ENCODE measurements at regions not wholly inside any gene's neighbourhood (a gene's known extent, or its start where the extent isn't known, plus 50 kb on each side); places are given as distances from the start of the nearest gene placed in this dataset.

DNA sequence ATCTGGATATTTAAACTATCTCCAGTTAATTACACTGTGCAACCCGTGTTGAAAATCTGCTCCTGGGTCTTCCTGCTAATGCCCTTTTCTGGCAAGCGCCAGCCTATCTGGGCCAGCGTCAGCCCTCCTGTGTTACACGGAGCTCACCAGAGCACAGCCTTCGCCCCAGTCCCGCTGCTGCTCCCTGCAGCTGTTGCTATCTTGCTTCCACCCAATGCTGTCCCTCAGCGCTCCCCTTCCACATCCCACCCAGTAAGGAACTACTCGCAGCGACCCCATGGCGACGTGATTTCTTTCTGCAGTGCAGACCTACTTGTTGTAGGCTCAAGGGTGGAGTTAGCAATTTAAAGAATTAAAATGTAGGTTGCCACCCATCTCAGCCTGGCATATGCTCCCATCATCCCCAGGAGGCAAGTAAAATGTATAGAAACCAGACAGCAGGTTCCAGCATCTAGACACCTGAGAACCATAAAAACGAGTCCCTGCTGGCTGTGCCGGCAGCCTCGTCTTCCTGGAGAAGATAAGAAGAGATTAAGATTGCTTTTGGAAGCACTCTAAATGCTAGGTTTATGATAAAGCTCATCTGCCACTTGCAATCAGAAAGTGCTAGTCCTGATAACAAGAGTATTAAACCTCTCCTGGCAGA lies 254.3 kb upstream of the FOXQ1 start:
- H3K4me3 ChIP-seq (ENCODE audit: low read length), result no peak overlapping the region
- H3K9me3 ChIP-seq (ENCODE audit: insufficient read depth, low read depth, low read length), result no peaks in the 10 kb centered on the region
- H3K4me1 ChIP-seq (ENCODE audit: insufficient read depth, low read length), result no peaks in the 10 kb centered on the region
- H3K27ac ChIP-seq (ENCODE audit: low read length), result no peak overlapping the region
- no peak overlapping the region for H3K9ac ChIP-seq (ENCODE audit: low read depth, low read length)
- H3K27me3 ChIP-seq (ENCODE audit: insufficient read depth, low read length), result no peaks in the 10 kb centered on the region
- H3K36me3 ChIP-seq (ENCODE audit: insufficient read depth, low read depth, low read length), result no peaks in the 10 kb centered on the region

DNA sequence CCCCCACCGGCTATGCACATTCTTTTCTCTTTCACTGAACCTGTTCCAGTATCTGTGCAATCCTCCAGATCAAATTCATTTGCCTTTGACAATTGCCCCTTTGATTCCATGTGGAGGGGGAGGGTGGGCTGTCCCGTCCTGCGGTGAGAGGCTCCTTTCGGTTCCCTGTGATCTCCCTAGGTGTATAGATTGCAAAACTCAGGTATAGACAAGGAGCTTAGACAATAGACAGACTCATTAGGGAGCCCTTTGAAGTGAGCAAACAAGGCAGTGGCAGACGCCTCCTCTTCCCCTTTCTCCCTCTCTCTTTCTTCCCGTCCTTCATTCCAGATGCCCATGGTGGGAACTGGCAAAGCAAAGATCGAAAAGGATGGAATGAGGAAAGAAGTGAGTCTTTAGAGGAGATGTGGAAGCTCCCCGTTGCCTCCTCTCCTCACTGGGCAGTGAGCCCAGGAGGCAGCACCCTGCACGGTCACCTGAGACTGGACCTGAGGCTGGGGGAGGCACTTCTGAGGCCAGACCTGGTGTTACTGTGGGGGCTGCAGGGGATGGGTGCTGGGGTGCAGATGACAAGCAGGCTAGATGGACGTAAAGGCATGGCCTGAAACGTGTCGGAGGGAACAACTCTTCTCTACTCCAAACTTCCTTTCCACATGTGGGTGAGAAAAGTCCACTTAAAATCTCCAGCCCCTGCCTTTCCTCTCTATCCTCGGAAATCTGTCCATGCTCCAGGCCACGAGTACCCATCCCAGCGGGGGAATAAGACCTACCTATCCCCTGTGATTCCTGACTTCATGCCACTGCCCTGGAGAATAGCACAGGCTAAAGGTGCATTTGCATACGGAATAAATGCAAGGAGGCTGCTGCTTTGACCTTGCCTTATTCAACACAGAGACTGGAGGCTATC lies 256.6 kb upstream of the FOXQ1 start:
- no peaks in the 10 kb centered on the region for H3K4me1 ChIP-seq (ENCODE audit: insufficient read depth, low read length)
- no peaks in the 10 kb centered on the region; the same call in 1 of the 2 replicates for H3K9me3 ChIP-seq (ENCODE audit: insufficient read depth, low read depth, low read length)
- H3K4me3 ChIP-seq (ENCODE audit: low read length), result no peak overlapping the region
- H3K9ac ChIP-seq (ENCODE audit: low read depth, low read length), result no peak overlapping the region
- no peaks in the 10 kb centered on the region for H3K36me3 ChIP-seq (ENCODE audit: insufficient read depth, low read depth, low read length)
- H3K27me3 ChIP-seq (ENCODE audit: insufficient read depth, low read length), result no peaks in the 10 kb centered on the region
- no peak overlapping the region for H3K27ac ChIP-seq (ENCODE audit: low read length)

DNA sequence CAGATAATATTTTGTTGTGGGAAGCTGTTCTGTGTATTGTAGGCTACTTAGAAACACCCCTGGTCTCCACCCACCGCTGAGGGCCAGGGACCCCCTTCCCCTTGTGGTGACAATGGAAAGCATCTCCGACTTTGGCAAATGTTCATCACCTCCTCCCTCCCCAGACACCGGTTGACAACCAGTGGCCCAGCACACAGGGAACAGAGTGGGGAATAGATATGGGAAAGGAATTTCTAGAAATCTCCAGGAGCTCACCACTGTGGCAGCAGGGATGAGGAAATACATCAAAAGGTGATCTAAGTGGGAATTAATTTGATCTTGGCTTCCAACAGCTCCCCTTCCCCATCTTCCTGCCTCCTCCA lies 257.3 kb upstream of the FOXQ1 start:
- Histone ChIP-seq H3K9ac (ENCODE audit: low read depth, low read length) (no peak overlapping the region), H3K27me3 (ENCODE audit: insufficient read depth, low read length) (no peaks in the 10 kb centered on the region)

DNA sequence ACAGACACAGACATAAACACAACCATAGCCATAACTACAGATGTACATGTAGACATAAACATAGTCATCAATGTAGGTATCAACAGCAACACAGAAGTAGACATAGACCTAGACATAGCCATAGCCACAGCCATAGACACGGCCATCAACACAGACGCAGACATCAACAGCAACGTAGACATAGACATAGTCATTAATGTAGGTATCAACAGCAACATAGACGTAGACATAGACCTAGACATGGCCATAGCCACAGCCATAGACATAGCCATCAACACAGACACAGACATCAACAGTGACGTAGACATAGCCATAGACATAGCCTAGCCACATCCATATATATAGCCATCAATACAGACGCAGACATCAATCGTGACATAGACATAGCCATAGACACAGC lies 258.3 kb upstream of the FOXQ1 start:
- no peak overlapping the region for H3K9ac ChIP-seq (ENCODE audit: low read depth, low read length)
- no peak overlapping the region for H3K27ac ChIP-seq (ENCODE audit: low read length)
- no peaks in the 10 kb centered on the region; the same call in 1 of the 2 replicates for H3K9me3 ChIP-seq (ENCODE audit: insufficient read depth, low read depth, low read length)
- no peak overlapping the region for H3K4me3 ChIP-seq (ENCODE audit: low read length)
- H3K27me3 ChIP-seq (ENCODE audit: insufficient read depth, low read length), result no peaks in the 10 kb centered on the region
- H3K36me3 ChIP-seq (ENCODE audit: insufficient read depth, low read depth, low read length), result no peaks in the 10 kb centered on the region
- H3K4me1 ChIP-seq (ENCODE audit: insufficient read depth, low read length), result no peaks in the 10 kb centered on the region

More for the DNA sequence above, 257.3 kb upstream of the FOXQ1 start:
- no peak overlapping the region for H3K27ac ChIP-seq (ENCODE audit: low read length)
- no peaks in the 10 kb centered on the region; the same call in 1 of the 2 replicates for H3K9me3 ChIP-seq (ENCODE audit: insufficient read depth, low read depth, low read length)
- no peak overlapping the region for H3K4me3 ChIP-seq (ENCODE audit: low read length)
- H3K36me3 ChIP-seq (ENCODE audit: insufficient read depth, low read depth, low read length), result no peaks in the 10 kb centered on the region
- H3K4me1 ChIP-seq (ENCODE audit: insufficient read depth, low read length), result no peaks in the 10 kb centered on the region

DNA sequence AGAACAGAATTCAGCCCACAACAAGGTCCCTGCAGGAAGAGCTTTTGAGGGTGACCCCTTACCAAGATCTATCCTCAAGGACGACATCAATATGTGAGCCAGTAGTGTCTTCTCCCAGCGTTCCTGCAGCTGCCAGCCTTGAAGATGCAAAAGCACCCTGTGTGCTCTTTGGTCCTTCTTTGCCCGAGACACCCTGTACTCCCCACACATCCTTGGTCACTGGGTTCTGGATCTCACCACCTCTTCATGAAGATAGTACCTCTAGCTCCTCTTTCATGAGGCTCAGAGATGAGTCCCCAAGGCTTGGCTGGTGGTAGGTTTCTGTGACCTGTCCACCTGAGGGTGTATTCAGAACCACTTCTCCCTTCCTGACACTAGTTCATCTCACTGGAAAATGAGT lies 259.6 kb upstream of the FOXQ1 start:
- H3K27me3 ChIP-seq (ENCODE audit: insufficient read depth, low read length), result no peaks in the 10 kb centered on the region
- no peaks in the 10 kb centered on the region for H3K4me1 ChIP-seq (ENCODE audit: insufficient read depth, low read length)
- H3K9me3 ChIP-seq (ENCODE audit: insufficient read depth, low read depth, low read length), result no peaks in the 10 kb centered on the region; the same call in 1 of the 2 replicates
- H3K4me3 ChIP-seq (ENCODE audit: low read length), result no peak overlapping the region
- no peak overlapping the region for H3K27ac ChIP-seq (ENCODE audit: low read length)
- no peaks in the 10 kb centered on the region for H3K36me3 ChIP-seq (ENCODE audit: insufficient read depth, low read depth, low read length)
- no peak overlapping the region for H3K9ac ChIP-seq (ENCODE audit: low read depth, low read length)

DNA sequence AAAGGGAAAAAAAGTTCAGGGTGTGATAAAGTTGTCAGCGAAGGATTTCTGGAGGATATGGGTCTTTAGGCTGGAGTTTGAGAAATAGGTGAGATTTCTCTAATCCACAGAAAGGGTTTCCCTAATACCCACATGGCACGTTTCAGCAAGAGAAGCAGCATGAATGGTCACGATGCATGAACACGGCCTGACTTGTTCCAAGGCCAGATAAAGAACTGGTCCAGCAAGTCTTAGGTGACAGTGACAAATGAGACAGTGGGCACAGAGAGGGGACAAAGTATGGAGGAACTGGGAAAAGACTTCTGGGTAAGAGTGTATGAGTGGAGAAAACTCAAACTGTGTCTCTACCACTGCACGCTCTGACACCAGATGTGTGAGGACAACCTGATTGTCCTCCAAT lies 262.0 kb upstream of the FOXQ1 start:
- H3K9me3 ChIP-seq (ENCODE audit: insufficient read depth, low read depth, low read length), result no peaks in the 10 kb centered on the region; the same call in 1 of the 2 replicates
- no peaks in the 10 kb centered on the region for H3K4me1 ChIP-seq (ENCODE audit: insufficient read depth, low read length)
- no peak overlapping the region for H3K27ac ChIP-seq (ENCODE audit: low read length)
- H3K27me3 ChIP-seq (ENCODE audit: insufficient read depth, low read length), result no peaks in the 10 kb centered on the region
- no peaks in the 10 kb centered on the region for H3K36me3 ChIP-seq (ENCODE audit: insufficient read depth, low read depth, low read length)
- no peak overlapping the region for H3K9ac ChIP-seq (ENCODE audit: low read depth, low read length)
- no peak overlapping the region for H3K4me3 ChIP-seq (ENCODE audit: low read length)

DNA sequence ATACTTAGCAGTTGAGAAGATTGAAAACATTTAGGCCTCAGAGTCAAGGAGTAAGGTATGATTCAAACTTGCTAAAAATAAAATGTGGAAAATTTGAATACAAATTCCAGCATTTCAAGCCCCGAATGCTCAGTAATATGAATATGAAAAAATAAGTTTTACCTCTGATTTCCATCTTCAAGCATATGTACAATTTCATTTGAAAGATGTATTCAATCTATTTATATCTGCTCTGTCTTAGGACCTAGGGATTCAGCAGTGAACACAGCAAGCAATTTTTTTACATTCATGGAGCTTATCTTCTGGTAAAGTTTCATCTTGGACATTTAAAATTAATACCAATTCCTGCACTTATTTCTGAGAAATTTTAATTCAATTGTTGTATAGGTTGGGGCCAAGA lies 262.7 kb upstream of the FOXQ1 start:
- Histone ChIP-seq H3K9ac (ENCODE audit: low read depth, low read length) (no peak overlapping the region), H3K36me3 (ENCODE audit: insufficient read depth, low read depth, low read length) (no peaks in the 10 kb centered on the region), H3K4me1 (ENCODE audit: insufficient read depth, low read length) (no peaks in the 10 kb centered on the region)

DNA sequence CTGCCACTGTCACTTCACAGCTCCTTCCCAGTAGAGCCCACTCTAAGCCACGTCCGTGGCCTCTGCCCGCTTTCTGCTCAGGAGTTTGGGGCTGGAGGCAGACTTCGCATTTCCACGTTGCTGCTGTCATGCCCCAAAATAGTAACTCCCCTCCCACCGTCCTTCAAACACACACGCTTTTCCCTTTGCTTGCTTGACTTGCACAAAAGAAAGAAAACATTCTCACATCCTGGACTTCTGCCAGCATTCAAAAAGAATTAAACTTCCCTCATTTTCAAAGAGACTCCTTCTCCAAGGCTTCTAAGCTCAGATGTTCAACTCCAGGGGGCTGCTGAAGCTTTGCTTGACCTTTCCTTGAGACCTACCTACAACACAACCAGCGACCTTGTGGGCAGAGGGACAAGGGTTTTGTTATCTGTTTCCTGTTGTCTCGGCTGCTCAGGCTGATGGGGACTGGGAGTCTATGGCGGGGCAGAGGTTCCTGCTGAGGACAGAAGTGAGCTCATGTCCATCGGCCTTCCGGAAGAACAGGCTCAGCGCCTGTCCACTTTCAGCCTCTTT lies 263.8 kb upstream of the FOXQ1 start:
- Histone ChIP-seq H3K9ac (ENCODE audit: low read depth, low read length) (no peak overlapping the region), H3K9me3 (ENCODE audit: insufficient read depth, low read depth, low read length) (no peaks in the 10 kb centered on the region; the same call in 1 of the 2 replicates), H3K27me3 (ENCODE audit: insufficient read depth, low read length) (no peaks in the 10 kb centered on the region), H3K36me3 (ENCODE audit: insufficient read depth, low read depth, low read length) (no peaks in the 10 kb centered on the region), H3K4me1 (ENCODE audit: insufficient read depth, low read length) (no peaks in the 10 kb centered on the region), H3K27ac (ENCODE audit: low read length) (no peak overlapping the region), H3K4me3 (ENCODE audit: low read length) (no peak overlapping the region)

More for the DNA sequence above, 262.7 kb upstream of the FOXQ1 start:
- H3K4me3 ChIP-seq (ENCODE audit: low read length), result no peak overlapping the region
- H3K27ac ChIP-seq (ENCODE audit: low read length), result no peak overlapping the region
- H3K27me3 ChIP-seq (ENCODE audit: insufficient read depth, low read length), result no peaks in the 10 kb centered on the region
- H3K9me3 ChIP-seq (ENCODE audit: insufficient read depth, low read depth, low read length), result no peaks in the 10 kb centered on the region; the same call in 1 of the 2 replicates

DNA sequence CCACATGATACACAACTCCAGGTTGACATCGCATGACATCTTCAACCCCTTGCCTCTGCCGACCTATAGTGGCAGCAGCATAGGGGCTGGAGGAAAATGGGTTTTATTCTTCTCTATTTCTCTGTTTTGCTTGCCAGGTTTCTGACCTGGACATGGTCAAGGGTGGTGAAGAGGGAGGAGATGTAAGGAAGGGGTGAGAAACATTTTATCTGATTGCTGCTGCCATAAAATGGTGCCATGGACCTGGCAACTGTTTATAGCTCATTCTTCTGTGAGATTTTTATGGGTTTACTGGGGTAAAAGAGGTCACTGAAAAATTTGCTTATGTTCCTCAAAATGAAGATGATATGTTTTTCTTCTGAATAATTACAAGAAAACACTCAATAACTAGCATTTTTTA lies 266.7 kb upstream of the FOXQ1 start:
- Histone ChIP-seq H3K4me1 (ENCODE audit: insufficient read depth, low read length) (no peaks in the 10 kb centered on the region), H3K4me3 (ENCODE audit: low read length) (no peak overlapping the region), H3K36me3 (ENCODE audit: insufficient read depth, low read depth, low read length) (no peaks in the 10 kb centered on the region), H3K9me3 (ENCODE audit: insufficient read depth, low read depth, low read length) (no peaks in the 10 kb centered on the region), H3K27ac (ENCODE audit: low read length) (no peak overlapping the region), H3K27me3 (ENCODE audit: insufficient read depth, low read length) (no peaks in the 10 kb centered on the region), H3K9ac (ENCODE audit: low read depth, low read length) (no peak overlapping the region)

DNA sequence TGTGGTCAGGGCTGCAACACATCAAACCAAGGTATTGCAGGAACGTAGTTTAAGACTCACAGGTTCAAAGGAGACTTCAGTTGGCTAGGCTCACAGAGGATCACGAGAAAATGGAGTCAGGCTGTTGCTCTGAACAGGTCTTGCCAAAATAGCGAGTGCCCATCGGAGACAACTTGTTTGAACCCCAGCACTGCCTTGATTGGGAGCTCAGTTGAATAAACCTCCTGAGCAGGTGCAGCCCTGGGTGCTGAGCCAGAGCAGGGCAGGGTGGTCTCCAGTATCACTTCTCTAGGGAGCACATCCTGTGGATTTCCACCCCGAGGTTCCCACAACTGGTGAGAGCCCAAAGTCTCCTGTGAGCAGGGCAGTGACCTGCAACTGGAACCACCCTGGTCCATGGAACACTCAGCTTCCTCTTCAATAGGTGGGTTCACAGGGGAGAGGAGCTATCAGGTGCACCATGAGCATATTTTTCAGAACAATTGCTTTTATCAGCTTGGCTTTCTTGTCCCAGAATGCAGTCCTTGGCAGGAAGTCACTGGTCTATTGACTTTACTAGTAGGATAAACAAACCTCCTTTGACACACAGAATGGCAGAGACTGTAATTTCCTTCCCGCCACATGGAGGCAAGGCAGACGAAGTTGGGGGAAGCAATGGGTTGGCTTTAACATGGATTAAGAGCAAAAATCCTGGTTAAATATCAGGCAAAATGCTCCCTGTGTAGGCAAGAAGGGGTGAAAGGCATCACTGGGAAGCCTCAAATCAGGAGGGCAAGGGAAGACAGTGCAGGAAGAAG lies 267.7 kb upstream of the FOXQ1 start:
- no peaks in the 10 kb centered on the region for H3K27me3 ChIP-seq (ENCODE audit: insufficient read depth, low read length)
- no peak overlapping the region for H3K27ac ChIP-seq (ENCODE audit: low read length)
- no peak overlapping the region for H3K4me3 ChIP-seq (ENCODE audit: low read length)
- H3K36me3 ChIP-seq (ENCODE audit: insufficient read depth, low read depth, low read length), result no peaks in the 10 kb centered on the region
- H3K4me1 ChIP-seq (ENCODE audit: insufficient read depth, low read length), result no peaks in the 10 kb centered on the region
- H3K9ac ChIP-seq (ENCODE audit: low read depth, low read length), result no peak overlapping the region
- H3K9me3 ChIP-seq (ENCODE audit: insufficient read depth, low read depth, low read length), result no peaks in the 10 kb centered on the region

DNA sequence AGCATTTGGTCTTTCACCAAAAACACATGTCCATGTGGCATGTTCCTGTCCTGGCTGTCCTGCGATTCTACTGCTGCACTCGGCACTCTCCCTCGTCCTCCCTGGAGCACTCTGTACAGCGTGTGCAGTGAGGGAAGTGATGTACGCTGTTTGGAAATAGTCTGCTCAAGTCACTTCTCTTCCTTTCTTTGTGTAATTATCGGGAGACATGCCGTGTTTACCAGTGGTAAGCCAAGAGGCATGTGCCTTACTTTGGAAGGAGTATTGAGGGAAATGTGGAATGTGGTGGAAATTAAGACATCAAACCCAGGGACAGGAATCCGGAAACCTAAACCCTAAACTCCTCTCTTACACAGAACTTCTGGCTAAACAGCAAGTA lies 268.5 kb upstream of the FOXQ1 start:
- no peaks in the 10 kb centered on the region for H3K36me3 ChIP-seq (ENCODE audit: insufficient read depth, low read depth, low read length)
- H3K27ac ChIP-seq (ENCODE audit: low read length), result no peak overlapping the region
- no peak overlapping the region for H3K4me3 ChIP-seq (ENCODE audit: low read length)
- no peak overlapping the region for H3K9ac ChIP-seq (ENCODE audit: low read depth, low read length)
- no peaks in the 10 kb centered on the region for H3K27me3 ChIP-seq (ENCODE audit: insufficient read depth, low read length)
- no peaks in the 10 kb centered on the region for H3K4me1 ChIP-seq (ENCODE audit: insufficient read depth, low read length)
- no peaks in the 10 kb centered on the region for H3K9me3 ChIP-seq (ENCODE audit: insufficient read depth, low read depth, low read length)

Data from iPS-20b (cell line).